Endodermal cell (in vitro differentiated cells): ENCODE measurements at regions not wholly inside any gene's neighbourhood (a gene's known extent, or its start where the extent isn't known, plus 50 kb on each side); places are given as distances from the start of the nearest gene placed in this dataset.

Experiments used
- DNase-seq: peaks from one replicate; pipeline ENCODE4 v3.0.0-alpha.2; 2017
- H3K27ac ChIP-seq: 2 replicates; pipeline ENCODE4 v1.5.1; 2013; ENCODE audit warnings: mild to moderate bottlenecking, low read depth, low read length, moderate library complexity
- H3K27me3 ChIP-seq: 2 replicates; pipeline ENCODE4 v1.6.1; 2013; ENCODE audit warnings: mild to moderate bottlenecking, low read length, moderate library complexity; ENCODE audit not compliant: insufficient read depth, control insufficient read depth, poor library complexity, severe bottlenecking
- H3K36me3 ChIP-seq: 2 replicates; pipeline ENCODE4 v1.7.0; 2013; ENCODE audit warnings: mild to moderate bottlenecking, low read length, moderate library complexity; ENCODE audit not compliant: control insufficient read depth, insufficient read depth
- H3K4me1 ChIP-seq: one replicate; pipeline ENCODE4 v1.7.0; 2013; ENCODE audit warnings: low read length; ENCODE audit not compliant: control insufficient read depth, insufficient read depth
- H3K4me3 ChIP-seq: 2 replicates; pipeline ENCODE4 v1.5.1; 2013; ENCODE audit warnings: mild to moderate bottlenecking, low read length, moderate library complexity
- H3K9ac ChIP-seq: 2 replicates; pipeline ENCODE4 v1.6.1; 2013; ENCODE audit warnings: mild to moderate bottlenecking, low read length, moderate library complexity; ENCODE audit not compliant: poor library complexity, severe bottlenecking; ENCODE audit errors: extremely low read depth
- H3K9me3 ChIP-seq: 2 replicates; pipeline ENCODE4 v1.6.1; 2013; ENCODE audit warnings: mild to moderate bottlenecking, low read length, moderate library complexity; ENCODE audit not compliant: control insufficient read depth
- H3K27ac Mint-ChIP-seq: 2 replicates; pipeline ENCODE4 v1.8.0; 2020; ENCODE audit warnings: mixed read lengths
- H3K27me3 Mint-ChIP-seq: 2 replicates; pipeline ENCODE4 v1.8.0; 2021; ENCODE audit warnings: mild to moderate bottlenecking, mixed read lengths; ENCODE audit not compliant: insufficient read depth
- H3K36me3 Mint-ChIP-seq: 2 replicates; pipeline ENCODE4 v1.8.0; 2020; ENCODE audit warnings: low read depth, mixed read lengths
- H3K4me1 Mint-ChIP-seq: 2 replicates; pipeline ENCODE4 v1.8.0; 2020; ENCODE audit warnings: mixed read lengths
- H3K4me3 Mint-ChIP-seq: 2 replicates; pipeline ENCODE4 v1.8.0; 2020; ENCODE audit warnings: mild to moderate bottlenecking, moderate library complexity, mixed read lengths
- H3K9me3 Mint-ChIP-seq: 2 replicates; pipeline ENCODE4 v1.8.0; 2020; ENCODE audit warnings: mild to moderate bottlenecking, mixed read lengths
- WGBS, 2 experiments: methylation state at CpG; one replicate each; pipeline versions ENCODE4 v1.1.5 to v1.1.7; 2013; ENCODE audit warnings: missing lambda C conversion rate in 2 of 2, mixed read lengths in 1 of 2; ENCODE audit not compliant: insufficient coverage in 1 of 2, insufficient read length in 1 of 2; 5-methylcytosine and 5-hydroxymethylcytosine counted together
- TF ChIP-seq, protein P1 (sequence below): fragments of 200-600 bp; sonication (generic); conservative IDR thresholded peaks from 2 replicates; pipeline ENCODE4 v1.5.0; 2021; ENCODE audit warnings: antibody characterized with exemption, mild to moderate bottlenecking

DNA sequence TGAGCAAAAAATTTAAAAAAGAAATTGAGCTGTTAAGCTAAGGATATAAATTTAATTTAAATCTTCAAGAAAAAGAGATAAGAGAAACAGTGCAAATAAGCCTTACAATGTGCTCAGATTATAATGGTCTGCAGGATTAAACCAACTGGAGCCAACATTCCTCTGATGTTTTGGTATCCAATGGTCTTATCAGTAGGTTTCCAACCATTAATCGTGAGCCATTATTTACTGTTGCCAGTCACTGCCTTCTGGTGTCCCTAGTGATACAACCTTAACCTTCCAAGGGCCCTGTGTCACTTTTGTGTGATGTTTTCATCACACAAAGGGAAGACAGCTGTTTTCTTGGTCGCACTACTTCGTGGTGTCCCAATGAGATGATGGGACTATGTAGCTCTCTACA, 134.5 kb upstream of the CTAGE1 start:
- H3K36me3 ChIP-seq, result no peaks in the 10 kb centered on the region
- Mint-ChIP-seq H3K4me3 (no peak overlapping the region), H3K27ac (no peak overlapping the region), H3K27me3 (no peaks in the 10 kb centered on the region), H3K9me3 (no peaks in the 10 kb centered on the region), H3K4me1 (peaks cover 34% of the 10 kb centered on the region), H3K36me3 (no peaks in the 10 kb centered on the region)
- H3K9ac ChIP-seq, result no peak overlapping the region
- TF ChIP-seq, protein P1, sequence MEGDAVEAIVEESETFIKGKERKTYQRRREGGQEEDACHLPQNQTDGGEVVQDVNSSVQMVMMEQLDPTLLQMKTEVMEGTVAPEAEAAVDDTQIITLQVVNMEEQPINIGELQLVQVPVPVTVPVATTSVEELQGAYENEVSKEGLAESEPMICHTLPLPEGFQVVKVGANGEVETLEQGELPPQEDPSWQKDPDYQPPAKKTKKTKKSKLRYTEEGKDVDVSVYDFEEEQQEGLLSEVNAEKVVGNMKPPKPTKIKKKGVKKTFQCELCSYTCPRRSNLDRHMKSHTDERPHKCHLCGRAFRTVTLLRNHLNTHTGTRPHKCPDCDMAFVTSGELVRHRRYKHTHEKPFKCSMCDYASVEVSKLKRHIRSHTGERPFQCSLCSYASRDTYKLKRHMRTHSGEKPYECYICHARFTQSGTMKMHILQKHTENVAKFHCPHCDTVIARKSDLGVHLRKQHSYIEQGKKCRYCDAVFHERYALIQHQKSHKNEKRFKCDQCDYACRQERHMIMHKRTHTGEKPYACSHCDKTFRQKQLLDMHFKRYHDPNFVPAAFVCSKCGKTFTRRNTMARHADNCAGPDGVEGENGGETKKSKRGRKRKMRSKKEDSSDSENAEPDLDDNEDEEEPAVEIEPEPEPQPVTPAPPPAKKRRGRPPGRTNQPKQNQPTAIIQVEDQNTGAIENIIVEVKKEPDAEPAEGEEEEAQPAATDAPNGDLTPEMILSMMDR, result no peak
- H3K4me3 ChIP-seq, result no peak overlapping the region
- WGBS, 2 experiments, result 69 to 85% methylated on average over 1 to 3 of the region's 3 CpGs
- H3K4me1 ChIP-seq, result peaks cover 19% of the 10 kb centered on the region
- no peaks in the 10 kb centered on the region for H3K9me3 ChIP-seq
- H3K27ac ChIP-seq, result no peak overlapping the region
- DNase-seq, result no peak
- no peaks in the 10 kb centered on the region for H3K27me3 ChIP-seq

DNA sequence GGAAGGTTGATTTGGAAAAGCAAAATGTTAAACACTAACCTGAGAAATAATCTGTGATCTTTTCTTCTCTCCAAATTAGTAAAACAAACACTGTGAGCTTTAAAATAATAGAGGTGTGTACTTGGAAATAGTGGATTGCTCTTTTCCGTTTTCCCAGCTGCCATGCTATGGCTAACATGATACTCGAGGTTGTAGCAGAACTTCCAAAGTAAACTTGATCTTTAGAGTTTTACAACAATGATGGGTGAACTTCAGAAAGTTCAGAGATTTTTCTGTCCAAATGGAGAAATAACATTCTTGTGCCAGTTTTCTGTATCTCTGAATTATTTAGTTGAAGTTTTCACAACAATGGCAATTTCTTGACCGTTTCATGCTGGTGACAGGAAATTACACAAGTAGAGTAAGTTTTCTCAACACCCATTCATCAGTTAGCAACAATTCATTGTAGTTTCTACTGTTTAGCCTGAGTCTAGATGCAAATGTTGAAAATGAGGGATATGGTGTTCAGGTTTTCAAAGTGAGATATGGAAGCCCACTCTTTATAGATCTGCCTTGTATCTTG, 135.3 kb upstream of the CTAGE1 start:
- Histone ChIP-seq H3K36me3 (no peaks in the 10 kb centered on the region), H3K4me3 (no peak overlapping the region), H3K9me3 (no peaks in the 10 kb centered on the region), H3K9ac (no peak overlapping the region), H3K4me1 (peaks cover 19% of the 10 kb centered on the region), H3K27me3 (no peaks in the 10 kb centered on the region), H3K27ac (no peak overlapping the region)
- H3K36me3 Mint-ChIP-seq, result no peaks in the 10 kb centered on the region
- no peak overlapping the region for H3K4me3 Mint-ChIP-seq
- H3K27ac Mint-ChIP-seq, result no peak overlapping the region
- no peak for DNase-seq
- TF ChIP-seq, protein P1, result no peak
- peaks cover 39% of the 10 kb centered on the region for H3K4me1 Mint-ChIP-seq
- 90 to 97% methylated on average over 3 of the region's 3 CpGs for WGBS, 2 experiments
- peaks cover 3% of the 10 kb centered on the region for H3K27me3 Mint-ChIP-seq
- no peaks in the 10 kb centered on the region for H3K9me3 Mint-ChIP-seq

DNA sequence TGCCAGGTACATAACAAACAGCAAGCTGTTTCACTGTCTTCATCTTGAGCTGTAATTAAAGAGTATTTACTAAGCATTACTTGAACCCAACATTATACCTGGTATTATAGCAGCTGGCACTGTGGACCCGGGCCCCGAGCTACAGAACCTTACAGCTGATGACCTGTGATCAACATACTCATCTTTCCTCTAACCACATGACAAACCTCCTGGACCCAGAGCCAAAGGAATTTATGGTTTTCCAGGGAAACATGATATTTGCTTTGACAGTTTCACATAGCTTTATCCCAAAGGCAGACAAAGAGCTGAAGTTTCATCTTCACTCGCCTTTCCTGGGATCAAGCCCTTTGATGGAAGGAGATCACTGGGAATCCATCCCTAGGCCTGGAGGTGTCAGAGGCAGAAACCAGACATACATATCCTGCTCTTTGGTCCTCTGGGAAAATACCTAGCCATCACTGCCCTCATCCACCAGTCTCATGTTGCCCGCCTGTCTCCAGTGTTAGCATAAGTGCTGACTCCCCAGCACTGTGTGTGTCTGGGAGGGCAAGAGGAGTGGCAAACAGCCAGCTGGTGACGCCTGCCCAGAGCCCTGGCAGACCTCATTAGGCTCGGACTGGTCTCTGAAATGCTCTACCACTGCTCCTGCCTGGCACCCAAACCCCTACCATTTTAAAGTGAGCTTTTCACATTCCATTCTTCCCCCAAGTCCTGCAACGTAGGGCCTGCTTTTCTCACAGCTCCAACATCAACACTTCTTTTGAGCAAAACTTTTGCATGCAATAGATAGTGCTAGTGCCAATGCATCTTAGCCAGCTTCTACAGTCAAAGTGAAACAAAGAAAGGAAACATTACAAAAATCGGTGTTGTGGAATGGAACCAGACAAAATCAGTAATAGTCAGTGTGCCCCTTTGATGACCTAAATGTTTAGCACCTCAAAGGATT, 138.8 kb upstream of the CTAGE1 start:
- no peaks in the 10 kb centered on the region for H3K9me3 Mint-ChIP-seq
- WGBS, 2 experiments, result 85 to 93% methylated on average over 8 of the region's 8 CpGs
- H3K27ac ChIP-seq, result no peak overlapping the region
- no peaks in the 10 kb centered on the region for H3K36me3 ChIP-seq
- H3K27ac Mint-ChIP-seq, result no peak overlapping the region
- H3K4me1 ChIP-seq, result peaks cover 19% of the 10 kb centered on the region
- TF ChIP-seq, protein P1, result no peak
- H3K4me3 Mint-ChIP-seq, result no peak overlapping the region
- no peak overlapping the region for H3K4me3 ChIP-seq
- no peak for DNase-seq
- peaks cover 15% of the 10 kb centered on the region for H3K27me3 ChIP-seq
- no peaks in the 10 kb centered on the region for H3K9me3 ChIP-seq
- peaks cover 49% of the 10 kb centered on the region for H3K4me1 Mint-ChIP-seq
- peaks cover 23% of the 10 kb centered on the region for H3K27me3 Mint-ChIP-seq
- H3K9ac ChIP-seq, result no peak overlapping the region
- H3K36me3 Mint-ChIP-seq, result no peaks in the 10 kb centered on the region
